ENCODE measurements at regions not wholly inside any gene's neighbourhood (a gene's known extent, or its start where the extent isn't known, plus 50 kb on each side); places are given as distances from the start of the nearest gene placed in this dataset.

GRCh38 chr14:96660667-96661066, 136.5 kb upstream of the VRK1 start:
- no peaks in the 10 kb centered on the region for H4K20me1 ChIP-seq (ENCODE audit: control insufficient read depth, extremely low read depth, insufficient read depth, low read length)
- H3K9ac ChIP-seq (ENCODE audit: insufficient read depth, low read length), result no peak overlapping the region
- no peaks in the 10 kb centered on the region for H3K36me3 ChIP-seq (ENCODE audit: control insufficient read depth, insufficient read depth, low read length)
- H3K4me1 ChIP-seq (ENCODE audit: control insufficient read depth, extremely low read depth, insufficient read depth, low read length), result no peaks in the 10 kb centered on the region
- H3K27me3 ChIP-seq (ENCODE audit: control insufficient read depth, insufficient read depth, low read length), result no peaks in the 10 kb centered on the region
- H3K27ac ChIP-seq (ENCODE audit: insufficient read depth, low read length), result no peak overlapping the region
- TF ChIP-seq CTCF (conservative IDR thresholded peaks at IDR 0.05 in 1 of 2, IDR thresholded peaks at IDR 0.05 in 1 of 2; ENCODE audit: low read depth in 1 of 2, low read length in 2 of 2) (no peak), EZH2 (IDR thresholded peaks at IDR 0.05; ENCODE audit: low read length, missing control alignments) (no peak)
- no peak for DNase-seq (ENCODE audit: low read depth in 2 of 2)
- H3K9me3 ChIP-seq (ENCODE audit: control insufficient read depth, insufficient read depth, low read depth, low read length), result no peaks in the 10 kb centered on the region
- H2AFZ ChIP-seq (ENCODE audit: low read length), result no peak overlapping the region
- no peak overlapping the region for H3K4me3 ChIP-seq (replicated peaks in 1 of 4; ENCODE audit: control extremely low read depth in 1 of 4, insufficient read depth in 1 of 4, low read depth in 3 of 4, low read length in 4 of 4)
- H3K4me2 ChIP-seq (ENCODE audit: extremely low read depth, insufficient read depth, low read length), result no peak overlapping the region
- no peaks in the 10 kb centered on the region for H3K79me2 ChIP-seq (ENCODE audit: control insufficient read depth, insufficient read depth, low read length)

- Histone ChIP-seq H3K4me1 (ENCODE audit: control insufficient read depth, extremely low read depth, insufficient read depth, low read length) (no peaks in the 10 kb centered on the region), H3K4me3 (replicated peaks in 1 of 4; ENCODE audit: control extremely low read depth in 1 of 4, insufficient read depth in 1 of 4, low read depth in 3 of 4, low read length in 4 of 4) (no peak overlapping the region), H2AFZ (ENCODE audit: low read length) (no peak overlapping the region), H3K36me3 (ENCODE audit: control insufficient read depth, insufficient read depth, low read length) (no peaks in the 10 kb centered on the region), H4K20me1 (ENCODE audit: control insufficient read depth, extremely low read depth, insufficient read depth, low read length) (no peaks in the 10 kb centered on the region), H3K27ac (ENCODE audit: insufficient read depth, low read length) (no peak overlapping the region), H3K79me2 (ENCODE audit: control insufficient read depth, insufficient read depth, low read length) (no peaks in the 10 kb centered on the region), H3K4me2 (ENCODE audit: extremely low read depth, insufficient read depth, low read length) (no peak overlapping the region), H3K27me3 (ENCODE audit: control insufficient read depth, insufficient read depth, low read length) (no peaks in the 10 kb centered on the region), H3K9me3 (ENCODE audit: control insufficient read depth, insufficient read depth, low read depth, low read length) (no peaks in the 10 kb centered on the region), H3K9ac (ENCODE audit: insufficient read depth, low read length) (no peak overlapping the region)
- no peak for DNase-seq (ENCODE audit: low read depth in 2 of 2)
- TF ChIP-seq EZH2 (IDR thresholded peaks at IDR 0.05; ENCODE audit: low read length, missing control alignments) (no peak), CTCF (conservative IDR thresholded peaks at IDR 0.05 in 1 of 2, IDR thresholded peaks at IDR 0.05 in 1 of 2; ENCODE audit: low read depth in 1 of 2, low read length in 2 of 2) (no peak)
Observed at GRCh38 chr14:96661244-96661969, 135.8 kb upstream of the VRK1 start.

- TF ChIP-seq CTCF (conservative IDR thresholded peaks at IDR 0.05 in 1 of 2, IDR thresholded peaks at IDR 0.05 in 1 of 2; ENCODE audit: low read depth in 1 of 2, low read length in 2 of 2), result no peak
- peak in 1 of 2 donors; percentile 8 for DNase-seq (ENCODE audit: low read depth in 2 of 2)
- H3K27me3 ChIP-seq (ENCODE audit: control insufficient read depth, insufficient read depth, low read length), result no peaks in the 10 kb centered on the region
Observed at GRCh38 chr14:96662116-96662970, 134.8 kb upstream of the VRK1 start.

More at GRCh38 chr14:96662116-96662970, 134.8 kb upstream of the VRK1 start:
- no peaks in the 10 kb centered on the region for H3K36me3 ChIP-seq (ENCODE audit: control insufficient read depth, insufficient read depth, low read length)
- H3K27ac ChIP-seq (ENCODE audit: insufficient read depth, low read length), result no peak overlapping the region
- H3K4me3 ChIP-seq (replicated peaks in 1 of 4; ENCODE audit: control extremely low read depth in 1 of 4, insufficient read depth in 1 of 4, low read depth in 3 of 4, low read length in 4 of 4), result no peak overlapping the region
- H2AFZ ChIP-seq (ENCODE audit: low read length), result no peak overlapping the region
- H3K9me3 ChIP-seq (ENCODE audit: control insufficient read depth, insufficient read depth, low read depth, low read length), result no peaks in the 10 kb centered on the region
- no peak overlapping the region for H3K9ac ChIP-seq (ENCODE audit: insufficient read depth, low read length)
- H3K4me1 ChIP-seq (ENCODE audit: control insufficient read depth, extremely low read depth, insufficient read depth, low read length), result no peaks in the 10 kb centered on the region
- no peaks in the 10 kb centered on the region for H4K20me1 ChIP-seq (ENCODE audit: control insufficient read depth, extremely low read depth, insufficient read depth, low read length)
- H3K4me2 ChIP-seq (ENCODE audit: extremely low read depth, insufficient read depth, low read length), result no peak overlapping the region
- no peaks in the 10 kb centered on the region for H3K79me2 ChIP-seq (ENCODE audit: control insufficient read depth, insufficient read depth, low read length)

Measured in fibroblast of lung (primary cell).